ENCODE measurements at regions not wholly inside any gene's neighbourhood (a gene's known extent, or its start where the extent isn't known, plus 50 kb on each side); places are given as distances from the start of the nearest gene placed in this dataset.
"Not testable (repeated sequence)": the region's sequence is repeated elsewhere in the genome, so short reads cannot be mapped to it uniquely, and the experiment has no call there.

DNA sequence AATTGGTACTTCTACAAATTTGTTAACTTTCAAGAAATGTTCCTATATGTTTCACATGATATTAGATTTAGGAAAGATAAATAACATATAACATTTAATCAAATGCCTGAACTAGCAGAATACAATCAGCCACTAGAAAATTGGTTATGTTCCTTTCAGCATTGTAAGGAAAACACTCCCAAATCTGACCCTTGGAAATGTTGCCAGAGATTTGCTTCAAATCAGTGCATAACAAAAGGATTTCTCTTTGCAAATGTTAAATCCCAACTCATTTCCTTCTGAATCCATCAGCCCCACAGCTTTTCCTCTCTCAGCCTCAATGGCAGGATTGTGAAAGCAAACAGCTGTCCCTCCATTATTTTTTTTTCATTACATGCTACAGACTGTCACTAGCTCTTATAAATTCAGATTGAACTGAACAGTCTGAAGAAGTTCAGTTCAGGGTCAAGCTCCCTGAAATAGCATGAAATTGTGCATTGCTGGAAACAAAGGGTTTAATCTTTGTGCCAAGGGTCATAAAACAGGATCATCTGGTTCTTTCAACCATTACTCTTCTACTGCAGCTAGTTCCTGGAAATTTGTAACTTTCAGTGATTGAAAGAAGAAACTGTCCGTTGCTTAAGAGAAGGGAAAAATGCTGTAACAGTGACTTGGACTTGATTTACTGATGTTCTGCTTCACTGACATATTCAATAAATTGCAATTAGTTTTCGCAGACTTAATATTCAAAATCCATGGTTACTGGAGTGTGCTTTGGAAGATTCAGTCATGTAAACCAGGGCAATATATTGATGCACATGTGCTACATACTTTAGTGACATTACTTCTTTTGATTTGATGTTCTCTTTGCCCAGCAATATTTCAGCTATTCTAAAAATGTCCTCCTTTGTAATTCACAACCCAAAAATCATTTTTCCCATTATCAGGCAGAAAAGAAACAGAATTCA, 246.4 kb downstream of the RPL10L start:
- H3K4me3 ChIP-seq (ENCODE audit: low read depth in 2 of 2, low read length in 1 of 2), result no peak overlapping the region

DNA sequence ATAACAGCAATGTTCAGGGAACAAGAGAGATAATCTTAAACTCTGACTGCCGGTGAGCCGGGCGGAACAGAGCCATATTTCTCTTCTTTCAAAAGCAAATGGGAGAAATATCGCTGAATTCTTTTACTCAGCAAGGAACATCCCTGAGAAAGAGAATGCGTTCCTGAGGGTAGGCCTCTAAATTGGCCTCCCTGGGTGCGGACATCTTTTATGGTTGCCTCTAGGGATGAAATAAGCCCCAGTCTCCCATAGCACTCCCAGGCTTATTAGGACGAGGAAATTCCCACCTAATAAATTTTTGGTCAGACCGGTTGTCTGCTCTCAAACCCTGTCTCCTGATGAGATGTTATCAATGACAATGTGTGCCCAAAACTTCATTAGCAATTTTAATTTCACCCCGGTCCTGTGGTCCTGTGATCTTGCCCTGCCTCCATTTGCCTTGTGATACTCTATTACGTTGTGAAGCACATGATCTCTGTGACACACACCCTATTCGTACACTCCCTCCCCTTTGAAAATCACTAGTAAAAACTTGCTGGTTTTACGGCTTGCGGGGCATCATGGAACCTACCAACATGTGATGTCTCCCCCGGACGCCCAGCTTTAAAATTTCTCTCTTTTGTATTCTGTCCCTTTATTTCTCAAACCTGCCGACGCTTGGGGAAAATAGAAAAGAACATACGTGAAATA, 249.4 kb downstream of the RPL10L start:
- H3K36me3 ChIP-seq (replicated peaks in 1 of 2; ENCODE audit: control insufficient read depth in 1 of 2, insufficient read depth in 2 of 2, low read length in 1 of 2); CTCF ChIA-PET; H3K4me1 ChIP-seq (ENCODE audit: control insufficient read depth in 1 of 2, insufficient read depth in 2 of 2, low read depth in 1 of 2, low read length in 1 of 2); H3K27ac ChIP-seq (ENCODE audit: low read depth in 2 of 2, low read length in 1 of 2); H3K4me3 ChIP-seq (ENCODE audit: low read depth in 2 of 2, low read length in 1 of 2); H3K79me2 ChIP-seq (ENCODE audit: insufficient read depth); H2AFZ ChIP-seq (ENCODE audit: low read depth); POLR2A ChIA-PET; DNase-seq; H3K4me2 ChIP-seq; H3F3A ChIP-seq (replicated peaks; ENCODE audit: insufficient read depth); H3K9ac ChIP-seq; H4K20me1 ChIP-seq (ENCODE audit: insufficient read depth); H3K9me3 ChIP-seq; H3K27me3 ChIP-seq (ENCODE audit: insufficient read depth); H3K9me2 ChIP-seq: not testable (repeated sequence)
- WGBS (ENCODE audit: low lambda C conversion rate), result 37% methylated on average over 14 of the region's 18 CpGs

More for the DNA sequence above, 246.4 kb downstream of the RPL10L start:
- POLR2A ChIA-PET, result no interaction called here
- CTCF ChIA-PET, result no interaction called here
- Histone ChIP-seq H3K4me1 (ENCODE audit: control insufficient read depth in 1 of 2, insufficient read depth in 2 of 2, low read depth in 1 of 2, low read length in 1 of 2) (no peaks in the 10 kb centered on the region), H3K9me3 (no peaks in the 10 kb centered on the region), H3F3A (replicated peaks; ENCODE audit: insufficient read depth) (no peaks in the 10 kb centered on the region), H3K9ac (no peak overlapping the region), H3K27ac (ENCODE audit: low read depth in 2 of 2, low read length in 1 of 2) (no peak overlapping the region), H3K4me2 (no peak overlapping the region), H3K79me2 (ENCODE audit: insufficient read depth) (no peaks in the 10 kb centered on the region), H3K27me3 (ENCODE audit: insufficient read depth) (no peaks in the 10 kb centered on the region), H4K20me1 (ENCODE audit: insufficient read depth) (no peaks in the 10 kb centered on the region), H3K36me3 (replicated peaks in 1 of 2; ENCODE audit: control insufficient read depth in 1 of 2, insufficient read depth in 2 of 2, low read length in 1 of 2) (no peaks in the 10 kb centered on the region), H3K9me2 (no peaks in the 10 kb centered on the region), H2AFZ (ENCODE audit: low read depth) (no peak overlapping the region)
- WGBS (ENCODE audit: low lambda C conversion rate), result 0% methylated on average over 2 of the region's 2 CpGs
- no peak for DNase-seq
- TF ChIP-seq RFX5 (IDR thresholded peaks at IDR 0.05; ENCODE audit: low read length) (no peak), GATA2 (CRISPR knock-in tag; IDR thresholded peaks at IDR 0.05) (no peak), FOXJ3 (CRISPR knock-in tag; IDR thresholded peaks at IDR 0.05) (no peak), CHD2 (IDR thresholded peaks at IDR 0.05; ENCODE audit: low read length, partially characterized antibody) (no peak), EP300 (IDR thresholded peaks at IDR 0.05; ENCODE audit: borderline replicate concordance in 1 of 2, low read depth in 1 of 2, low read length in 1 of 2) (no peak), FOSL2 (IDR thresholded peaks at IDR 0.05; ENCODE audit: borderline replicate concordance, low read depth) (no peak), RAD21 (IDR thresholded peaks at IDR 0.05; ENCODE audit: low read length) (no peak), TAF1 (IDR thresholded peaks at IDR 0.05; ENCODE audit: borderline replicate concordance, low read depth, low read length) (no peak), JUND (IDR thresholded peaks at IDR 0.05) (no peak), EZH2phosphoT487 (IDR thresholded peaks at IDR 0.05; ENCODE audit: borderline replicate concordance, low read depth) (no peak), SMC3 (IDR thresholded peaks at IDR 0.05; ENCODE audit: low read depth, low read length) (no peak), GABPA (IDR thresholded peaks at IDR 0.05; ENCODE audit: low read depth) (no peak)
- TF ChIP-seq, protein P1, sequence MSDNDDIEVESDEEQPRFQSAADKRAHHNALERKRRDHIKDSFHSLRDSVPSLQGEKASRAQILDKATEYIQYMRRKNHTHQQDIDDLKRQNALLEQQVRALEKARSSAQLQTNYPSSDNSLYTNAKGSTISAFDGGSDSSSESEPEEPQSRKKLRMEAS (IDR thresholded peaks at IDR 0.05; ENCODE audit: low read depth), result no peak

All from SK-N-SH (cell line).